Neural progenitor cell (in vitro differentiated cells): ENCODE measurements at regions not wholly inside any gene's neighbourhood (a gene's known extent, or its start where the extent isn't known, plus 50 kb on each side); places are given as distances from the start of the nearest gene placed in this dataset.

Experiments
- DNase-seq: peaks from one replicate; pipeline ENCODE4 v3.0.0-alpha.2; 2016; ENCODE audit warnings: low spot score
- H2AFZ ChIP-seq: fragments of 200-600 bp; sonication (generic); replicated peaks from 2 replicates; pipeline ENCODE4 v1.6.1; 2016; ENCODE audit warnings: antibody characterized with exemption
- H3F3A ChIP-seq: fragments of 200-600 bp; sonication (generic); 2 replicates; pipeline ENCODE4 v1.6.1; 2016; ENCODE audit warnings: antibody characterized with exemption, low read depth
- H3K27ac ChIP-seq: fragments of 200-600 bp; sonication (generic); 2 replicates; pipeline ENCODE4 v1.5.1; 2016; ENCODE audit warnings: mild to moderate bottlenecking
- H3K27me3 ChIP-seq: fragments of 200-600 bp; sonication (generic); 2 replicates; pipeline ENCODE4 v1.6.1; 2016; ENCODE audit warnings: mild to moderate bottlenecking, moderate library complexity
- H3K36me3 ChIP-seq: fragments of 200-600 bp; sonication (generic); 2 replicates; pipeline ENCODE4 v1.5.1; 2016
- H3K4me1 ChIP-seq: fragments of 200-600 bp; sonication (generic); 2 replicates; pipeline ENCODE4 v1.6.1; 2016; ENCODE audit warnings: mixed run types
- H3K4me2 ChIP-seq: fragments of 200-600 bp; sonication (generic); 2 replicates; pipeline ENCODE4 v1.6.1; 2016
- H3K4me3 ChIP-seq: fragments of 200-600 bp; sonication (generic); 2 replicates; pipeline ENCODE4 v1.5.1; 2016
- H3K79me2 ChIP-seq: fragments of 200-600 bp; sonication (generic); 2 replicates; pipeline ENCODE4 v1.6.1; 2016; ENCODE audit warnings: low read depth
- H3K9ac ChIP-seq: fragments of 200-600 bp; sonication (generic); 2 replicates; pipeline ENCODE4 v1.6.1; 2016
- H3K9me3 ChIP-seq: fragments of 200-600 bp; sonication (generic); 2 replicates; pipeline ENCODE4 v1.5.1; 2016; ENCODE audit warnings: low read depth
- H4K20me1 ChIP-seq: fragments of 200-600 bp; sonication (generic); 2 replicates; pipeline ENCODE4 v1.6.1; 2016; ENCODE audit warnings: low read depth
- H3K27ac Mint-ChIP-seq: 3 replicates; pipeline ENCODE4 v1.8.0; 2021; ENCODE audit warnings: mixed read lengths
- H3K27me3 Mint-ChIP-seq: 2 replicates; pipeline ENCODE4 v1.8.0; 2022; ENCODE audit warnings: low read depth, mild to moderate bottlenecking, inconsistent platforms, moderate library complexity, mixed read lengths; ENCODE audit not compliant: insufficient read depth
- H3K36me3 Mint-ChIP-seq: 3 replicates; pipeline ENCODE4 v1.8.0; 2021; ENCODE audit warnings: mixed read lengths
- H3K4me1 Mint-ChIP-seq: 3 replicates; pipeline ENCODE4 v1.8.0; 2021; ENCODE audit warnings: mixed read lengths
- H3K4me3 Mint-ChIP-seq: 3 replicates; pipeline ENCODE4 v1.8.0; 2021; ENCODE audit warnings: mild to moderate bottlenecking, moderate library complexity, mixed read lengths
- H3K9me3 Mint-ChIP-seq: 3 replicates; pipeline ENCODE4 v1.8.0; 2020; ENCODE audit warnings: mixed read lengths
- EZH2 ChIP-seq: fragments of 200-600 bp; sonication (generic); IDR thresholded peaks from 2 replicates; pipeline ENCODE4 v1.6.1; 2017; ENCODE audit warnings: antibody characterized with exemption, mild to moderate bottlenecking, moderate library complexity
- EZH2phosphoT487 ChIP-seq: fragments of 200-600 bp; sonication (generic); IDR thresholded peaks from 2 replicates; pipeline ENCODE4 v1.6.1; 2017; ENCODE audit warnings: antibody characterized with exemption
- TF ChIP-seq, protein P1 (sequence below): fragments of 200-600 bp; sonication (generic); IDR thresholded peaks from 2 replicates; pipeline ENCODE4 v1.5.1; 2017; ENCODE audit warnings: antibody characterized with exemption, mild to moderate bottlenecking

DNA sequence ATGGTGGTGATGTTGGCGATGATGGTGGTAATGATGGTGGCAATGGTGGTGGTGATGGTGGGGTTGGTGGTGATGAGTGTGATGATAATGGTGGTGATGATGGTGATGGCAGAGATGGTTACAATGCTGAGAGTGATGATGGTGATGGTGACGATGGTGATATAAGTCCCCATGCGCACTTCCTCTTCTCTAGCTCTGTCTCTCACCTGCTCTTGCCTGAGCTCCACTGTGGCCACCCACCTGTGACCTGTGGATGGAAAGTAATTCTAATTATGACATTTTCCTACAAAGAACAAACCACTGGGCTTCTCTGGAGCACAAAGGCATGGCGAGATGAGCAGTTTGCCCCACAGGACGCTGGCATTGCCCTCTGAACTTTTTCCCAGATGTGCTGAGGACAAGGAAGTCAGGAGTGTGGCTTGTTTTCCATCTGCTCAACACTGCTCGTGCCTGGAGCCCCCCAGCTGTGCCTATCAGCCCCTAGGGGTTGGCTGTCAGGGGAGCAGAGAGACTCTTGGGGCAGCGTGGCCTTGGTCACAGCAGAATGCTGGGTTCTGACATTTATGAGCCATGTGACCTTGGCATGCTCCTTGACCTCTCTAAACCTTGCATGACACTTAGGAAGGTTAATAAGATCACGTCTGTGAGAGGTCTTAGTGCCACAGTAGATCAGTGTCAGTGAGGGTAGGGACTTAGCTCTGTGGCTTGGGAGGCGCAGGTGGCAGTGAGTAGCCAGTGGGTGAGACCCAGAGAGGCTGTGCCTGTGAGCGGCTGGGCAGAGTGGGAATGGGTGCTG, 68.4 kb downstream of the RRM2 start:
- no peak overlapping the region for H3K27ac ChIP-seq
- Mint-ChIP-seq H3K27ac (peak overlapping the region; percentile 78), H3K27me3 (peaks cover 7% of the 10 kb centered on the region), H3K9me3 (peaks cover 4% of the 10 kb centered on the region), H3K4me1 (peaks cover 8% of the 10 kb centered on the region), H3K36me3 (peaks cover 12% of the 10 kb centered on the region), H3K4me3 (no peak overlapping the region)
- no peaks in the 10 kb centered on the region for H3K79me2 ChIP-seq
- no peaks in the 10 kb centered on the region for H3K4me1 ChIP-seq
- H3K9ac ChIP-seq: no peak overlapping the region
- H3K27me3 ChIP-seq: no peaks in the 10 kb centered on the region
- no peaks in the 10 kb centered on the region for H3F3A ChIP-seq
- no peak overlapping the region for H2AFZ ChIP-seq
- no peak overlapping the region for H3K4me2 ChIP-seq
- no peaks in the 10 kb centered on the region for H3K9me3 ChIP-seq
- TF ChIP-seq, protein P1, sequence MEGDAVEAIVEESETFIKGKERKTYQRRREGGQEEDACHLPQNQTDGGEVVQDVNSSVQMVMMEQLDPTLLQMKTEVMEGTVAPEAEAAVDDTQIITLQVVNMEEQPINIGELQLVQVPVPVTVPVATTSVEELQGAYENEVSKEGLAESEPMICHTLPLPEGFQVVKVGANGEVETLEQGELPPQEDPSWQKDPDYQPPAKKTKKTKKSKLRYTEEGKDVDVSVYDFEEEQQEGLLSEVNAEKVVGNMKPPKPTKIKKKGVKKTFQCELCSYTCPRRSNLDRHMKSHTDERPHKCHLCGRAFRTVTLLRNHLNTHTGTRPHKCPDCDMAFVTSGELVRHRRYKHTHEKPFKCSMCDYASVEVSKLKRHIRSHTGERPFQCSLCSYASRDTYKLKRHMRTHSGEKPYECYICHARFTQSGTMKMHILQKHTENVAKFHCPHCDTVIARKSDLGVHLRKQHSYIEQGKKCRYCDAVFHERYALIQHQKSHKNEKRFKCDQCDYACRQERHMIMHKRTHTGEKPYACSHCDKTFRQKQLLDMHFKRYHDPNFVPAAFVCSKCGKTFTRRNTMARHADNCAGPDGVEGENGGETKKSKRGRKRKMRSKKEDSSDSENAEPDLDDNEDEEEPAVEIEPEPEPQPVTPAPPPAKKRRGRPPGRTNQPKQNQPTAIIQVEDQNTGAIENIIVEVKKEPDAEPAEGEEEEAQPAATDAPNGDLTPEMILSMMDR: no peak
- TF ChIP-seq EZH2: no peak
- no peak for TF ChIP-seq EZH2phosphoT487
- no peak for DNase-seq
- no peak overlapping the region for H3K4me3 ChIP-seq
- no peaks in the 10 kb centered on the region for H3K36me3 ChIP-seq
- no peaks in the 10 kb centered on the region for H4K20me1 ChIP-seq

DNA sequence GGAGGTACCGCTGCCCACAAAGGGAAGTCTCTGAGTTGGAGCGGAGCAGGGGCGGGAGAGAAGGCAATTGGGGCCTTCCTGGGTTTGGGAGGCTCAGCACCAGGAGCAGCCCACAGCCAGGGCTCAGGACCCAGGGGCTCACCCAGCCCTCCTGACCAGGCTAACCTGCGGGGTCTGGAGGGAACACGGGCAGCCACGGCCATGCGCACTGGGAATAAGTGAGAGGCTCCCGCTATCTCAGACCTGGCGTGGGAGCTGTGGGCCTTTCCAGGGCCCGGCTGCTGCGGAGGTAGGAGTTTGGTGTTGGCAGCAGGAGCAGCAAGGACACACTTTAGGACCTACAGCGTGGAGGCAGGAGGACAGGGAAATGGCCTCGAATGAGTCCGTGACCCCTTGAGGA, 69.0 kb downstream of the RRM2 start:
- Histone ChIP-seq H3K4me3 (no peak overlapping the region), H3K4me1 (no peaks in the 10 kb centered on the region), H4K20me1 (no peaks in the 10 kb centered on the region), H3K79me2 (no peaks in the 10 kb centered on the region), H3K4me2 (no peak overlapping the region), H3K27me3 (no peaks in the 10 kb centered on the region), H2AFZ (no peak overlapping the region), H3K9ac (no peak overlapping the region), H3K9me3 (no peaks in the 10 kb centered on the region), H3F3A (no peaks in the 10 kb centered on the region), H3K36me3 (no peaks in the 10 kb centered on the region), H3K27ac (no peak overlapping the region)
- H3K4me1 Mint-ChIP-seq: peaks cover 7% of the 10 kb centered on the region
- TF ChIP-seq, protein P1: no peak
- no peak for TF ChIP-seq EZH2phosphoT487
- no peak for TF ChIP-seq EZH2
- H3K4me3 Mint-ChIP-seq: no peak overlapping the region
- DNase-seq: no peak
- peaks cover 7% of the 10 kb centered on the region for H3K27me3 Mint-ChIP-seq
- H3K36me3 Mint-ChIP-seq: peaks cover 12% of the 10 kb centered on the region
- H3K27ac Mint-ChIP-seq: no peak overlapping the region
- peaks cover 4% of the 10 kb centered on the region for H3K9me3 Mint-ChIP-seq

DNA sequence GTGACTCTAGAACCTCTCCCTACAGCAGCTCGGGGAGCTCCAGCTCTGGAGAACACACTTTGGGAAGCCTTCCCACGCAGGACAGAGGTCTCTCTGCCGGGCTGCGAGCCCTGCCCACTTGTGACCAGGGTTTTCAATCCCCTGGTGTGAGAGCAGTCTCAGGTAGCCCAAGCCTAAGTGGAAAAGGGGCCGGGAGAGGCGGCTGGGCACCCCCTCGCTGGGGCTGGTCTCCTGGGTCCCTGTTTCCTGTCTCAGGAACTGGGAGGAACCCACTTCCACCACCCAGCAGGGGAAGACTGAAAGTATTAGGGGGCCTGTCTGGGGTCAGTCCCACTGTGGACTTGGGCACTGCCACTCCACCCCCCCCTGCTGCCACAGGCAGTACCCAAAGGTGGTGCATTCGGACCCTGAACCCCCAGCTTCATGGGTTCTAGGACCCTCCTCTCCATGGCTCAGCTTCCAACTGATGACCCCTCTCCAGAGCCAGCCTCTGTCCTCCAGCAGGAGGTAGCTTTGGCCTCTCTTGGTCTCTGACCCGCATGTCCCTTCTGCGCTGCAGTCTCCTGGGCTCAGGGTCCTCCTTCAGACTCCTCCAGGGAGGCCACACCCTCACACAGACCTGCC, 70.0 kb downstream of the RRM2 start:
- Mint-ChIP-seq H3K27me3 (peaks cover 7% of the 10 kb centered on the region), H3K36me3 (peaks cover 12% of the 10 kb centered on the region), H3K9me3 (peaks cover 4% of the 10 kb centered on the region), H3K4me1 (peaks cover 2% of the 10 kb centered on the region), H3K27ac (no peak overlapping the region), H3K4me3 (no peak overlapping the region)
- no peak overlapping the region for H3K4me2 ChIP-seq
- no peak for DNase-seq
- no peaks in the 10 kb centered on the region for H3K36me3 ChIP-seq
- H3K27me3 ChIP-seq: no peaks in the 10 kb centered on the region
- H3K9ac ChIP-seq: no peak overlapping the region
- H3K9me3 ChIP-seq: no peaks in the 10 kb centered on the region
- H3K4me1 ChIP-seq: no peaks in the 10 kb centered on the region
- H3F3A ChIP-seq: no peaks in the 10 kb centered on the region
- H3K27ac ChIP-seq: no peak overlapping the region
- H2AFZ ChIP-seq: no peak overlapping the region
- no peak overlapping the region for H3K4me3 ChIP-seq
- no peaks in the 10 kb centered on the region for H4K20me1 ChIP-seq
- H3K79me2 ChIP-seq: no peaks in the 10 kb centered on the region
- TF ChIP-seq EZH2phosphoT487: no peak
- TF ChIP-seq, protein P1: no peak
- TF ChIP-seq EZH2: no peak
